Activated CD8-positive, alpha-beta memory T cell treated with anti-CD3 and anti-CD28 coated beads for 1 hour (primary cell): ENCODE measurements at regions not wholly inside any gene's neighbourhood (a gene's known extent, or its start where the extent isn't known, plus 50 kb on each side); places are given as distances from the start of the nearest gene placed in this dataset.

Experiments used
- DNase-seq, 2 donors: peaks; one replicate each; pipeline ENCODE4 v3.0.0-alpha.2; 2020; ENCODE audit warnings: low read depth in 1 of 2; ENCODE audit errors: extremely low read depth in 1 of 2

DNA sequence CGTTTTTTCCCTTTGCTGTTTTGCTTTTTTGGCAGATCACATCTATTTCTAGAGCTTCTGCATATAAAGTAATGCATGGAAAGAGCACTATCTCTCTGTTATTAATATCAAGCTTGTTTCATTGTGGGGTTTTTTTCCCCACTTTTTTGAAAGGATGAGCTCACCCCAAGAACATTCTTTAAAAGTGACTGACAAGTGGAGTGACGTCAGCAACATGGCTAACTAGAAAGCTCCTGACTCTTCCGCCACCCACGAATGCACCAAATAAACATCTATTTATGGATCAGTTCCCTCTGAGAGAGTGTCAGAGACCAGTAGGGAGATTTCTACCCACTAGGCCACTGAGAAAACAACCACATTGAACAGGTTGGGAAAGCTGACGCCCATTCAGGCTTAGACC lies 445.4 kb downstream of the GALC start:
- no peak for DNase-seq

DNA sequence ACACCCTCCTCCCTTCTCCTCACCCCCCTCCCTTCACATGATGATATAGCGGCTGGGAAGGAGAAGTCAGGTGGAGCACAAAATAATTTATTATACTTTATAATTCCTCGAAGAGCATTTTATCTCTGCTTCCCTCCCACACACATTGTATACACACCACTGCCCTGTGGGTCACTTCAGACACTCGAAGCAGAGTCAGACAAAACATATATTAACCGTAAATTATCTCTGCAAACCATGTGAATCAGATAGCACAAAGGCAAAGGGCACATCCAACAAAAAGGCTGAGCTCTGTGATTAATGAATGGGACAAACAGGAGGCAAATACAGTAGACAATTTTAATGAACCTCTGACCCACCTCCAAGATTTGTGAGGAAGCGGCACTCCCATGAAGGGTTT lies 450.7 kb downstream of the GALC start:
- DNase-seq, result no peak

- no peak for DNase-seq
These were observed 452.6 kb downstream of the GALC start for GRCh38 chr14:87540339-87540738.

DNA sequence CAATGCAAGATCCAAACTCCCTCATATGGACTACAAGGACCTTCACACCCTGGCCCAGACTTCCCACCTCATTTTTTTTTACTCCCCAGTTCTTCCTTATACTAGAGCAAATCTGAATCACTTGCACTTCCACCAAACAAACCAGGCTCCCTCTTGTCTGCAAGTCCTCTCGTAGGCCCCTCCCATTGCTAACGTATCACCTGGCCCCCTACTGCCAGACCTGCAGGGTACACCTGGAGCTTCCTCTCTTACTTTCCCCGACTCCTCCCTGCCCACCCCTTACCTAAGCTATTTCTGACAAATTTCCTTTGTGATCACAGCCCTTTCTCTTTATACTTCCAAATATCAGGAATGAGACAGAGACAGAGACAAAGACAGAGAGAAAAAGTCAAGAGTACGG lies 463.9 kb downstream of the GALC start:
- no peak for DNase-seq

GRCh38 chr14:87526731-87527130 lies 466.3 kb downstream of the GALC start:
- no peak for DNase-seq

- no peak for DNase-seq
These were observed 469.0 kb downstream of the GALC start for GRCh38 chr14:87524011-87524410.

- DNase-seq, result no peak
These were observed 470.4 kb downstream of the GALC start for GRCh38 chr14:87522575-87522974.

GRCh38 chr14:87508333-87508732 lies 484.6 kb downstream of the GALC start:
- DNase-seq, result no peak

GRCh38 chr14:87503711-87504110 lies 489.3 kb downstream of the GALC start:
- no peak for DNase-seq

GRCh38 chr14:87497301-87497700 lies 495.7 kb downstream of the GALC start:
- DNase-seq, result no peak

GRCh38 chr14:87494010-87494409 lies 499.0 kb downstream of the GALC start:
- no peak for DNase-seq

GRCh38 chr14:87492561-87492960 lies 500.4 kb downstream of the GALC start:
- no peak for DNase-seq

- DNase-seq, result no peak
These were observed 501.2 kb downstream of the GALC start for GRCh38 chr14:87491816-87492215.

GRCh38 chr14:87489196-87489819 lies 503.7 kb downstream of the GALC start:
- no peak for DNase-seq

DNA sequence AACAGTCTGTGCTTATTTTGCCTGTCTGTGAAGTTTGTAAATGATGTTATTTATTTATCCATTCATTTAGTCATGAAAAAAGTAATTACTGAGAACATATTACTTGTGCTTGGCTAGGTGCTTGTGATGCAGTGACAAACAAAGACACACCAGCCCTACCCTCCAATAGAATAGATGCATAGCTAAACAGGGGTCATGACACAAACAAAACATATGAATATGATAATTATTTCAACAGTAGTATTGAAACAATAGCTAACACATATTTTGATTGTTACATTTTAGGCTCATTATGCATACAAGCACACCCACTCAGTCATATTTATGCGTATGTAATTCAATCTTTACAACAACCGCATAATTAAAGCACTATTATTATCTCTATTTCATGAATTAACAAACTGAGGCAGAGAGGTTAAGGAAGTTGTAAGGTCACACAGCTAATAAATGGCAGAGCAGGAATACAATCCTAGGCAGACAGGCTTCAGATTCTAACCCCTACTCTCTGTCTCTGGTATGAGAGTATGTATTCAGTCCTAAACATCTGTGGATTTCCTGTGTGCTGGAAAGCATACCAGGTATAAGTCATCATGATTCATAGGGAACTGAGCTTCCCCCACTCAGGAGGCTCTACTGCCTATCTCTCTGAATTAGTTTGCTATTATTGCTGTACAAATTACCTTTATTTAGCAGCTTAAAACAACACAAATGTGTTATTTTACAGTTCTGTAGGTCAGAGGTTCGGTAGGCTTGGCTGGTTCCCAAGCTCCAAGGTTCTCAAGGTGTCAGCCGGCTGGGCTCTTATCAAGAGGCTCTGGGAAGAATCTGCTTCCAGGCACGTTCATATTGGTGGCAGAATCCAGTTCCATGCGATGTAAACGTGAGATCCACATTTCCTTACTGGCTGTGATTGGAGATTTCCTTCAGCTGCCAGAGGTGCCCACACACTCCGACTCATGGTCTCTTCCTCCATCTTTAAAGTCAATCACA lies 509.4 kb downstream of the GALC start:
- DNase-seq, result no peak

- no peak for DNase-seq
These were observed 524.5 kb downstream of the GALC start for GRCh38 chr14:87468531-87468930.

DNA sequence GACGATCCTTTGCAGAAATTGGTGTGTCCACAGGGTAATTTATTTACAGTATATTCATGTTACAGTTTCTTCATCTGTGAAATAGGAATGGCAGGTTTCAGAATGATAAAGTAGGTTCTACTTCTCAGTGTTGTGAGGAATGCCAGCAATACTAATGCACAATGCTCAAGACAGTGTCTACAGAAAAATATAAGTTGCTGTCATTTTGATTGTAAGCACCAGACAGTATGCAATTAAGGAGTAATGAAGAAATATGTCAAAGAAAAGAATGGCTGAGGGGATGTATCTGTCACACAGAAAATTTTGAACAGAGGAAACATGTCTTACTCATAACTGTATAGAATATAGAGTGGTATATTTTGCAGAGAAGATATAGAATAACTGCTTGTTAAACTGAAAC lies 525.4 kb downstream of the GALC start:
- DNase-seq, result no peak

- no peak for DNase-seq
These were observed 527.2 kb downstream of the GALC start for GRCh38 chr14:87465770-87466169.

DNA sequence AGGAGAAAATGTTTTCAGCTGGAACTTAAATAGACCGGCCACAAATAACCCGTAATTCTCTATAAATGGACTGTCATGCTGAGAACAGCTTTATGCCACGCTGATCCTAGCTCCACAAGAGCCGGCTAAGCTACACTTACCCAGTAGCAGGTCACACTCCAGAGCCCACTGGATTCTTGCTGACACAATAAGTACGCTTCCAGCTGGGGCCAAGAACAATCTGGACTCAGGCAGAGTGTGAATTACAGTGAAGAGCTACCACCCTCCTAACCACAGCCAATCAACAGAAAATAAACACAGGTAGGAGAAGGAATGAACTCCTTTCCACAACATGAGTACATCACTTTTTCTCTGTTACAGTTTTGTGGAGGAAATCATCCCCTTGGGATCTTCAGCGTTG lies 531.3 kb downstream of the GALC start:
- DNase-seq, result no peak

- no peak for DNase-seq
These were observed 535.3 kb downstream of the GALC start for GRCh38 chr14:87457720-87458119.

- DNase-seq, result no peak
These were observed 542.8 kb downstream of the GALC start for GRCh38 chr14:87450193-87450592.

DNA sequence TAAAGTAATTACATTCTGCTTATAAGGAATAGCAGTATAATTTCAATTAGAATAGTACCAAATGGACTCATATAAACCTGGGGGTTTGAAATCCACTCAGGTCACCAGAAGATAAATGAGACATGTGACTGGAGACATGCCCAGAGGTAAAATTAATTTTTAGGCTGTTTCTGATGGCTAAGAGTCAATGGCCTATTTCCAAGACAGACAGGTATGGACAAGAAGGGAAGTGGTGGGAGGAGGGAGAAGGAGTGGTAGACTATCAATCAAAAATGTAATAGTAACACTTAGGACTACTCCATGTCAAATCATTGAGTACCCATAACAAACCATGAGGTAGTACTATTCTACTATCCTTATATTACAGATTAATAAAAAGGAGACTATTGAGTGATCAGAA lies 544.0 kb downstream of the GALC start:
- DNase-seq, result no peak
